ENCODE measurements at regions not wholly inside any gene's neighbourhood (a gene's known extent, or its start where the extent isn't known, plus 50 kb on each side); places are given as distances from the start of the nearest gene placed in this dataset.

- DNase-seq (ENCODE audit: low spot score) = no peak
- TF ChIP-seq CTCF (IDR thresholded peaks at IDR 0.05) = no peak
- no peak overlapping the region for H3K27ac Mint-ChIP-seq (ENCODE audit: unreplicated experiment)
- H3K27me3 Mint-ChIP-seq (ENCODE audit: low read depth) = peaks cover 10% of the 10 kb centered on the region
- peaks cover 2% of the 10 kb centered on the region for H3K9me3 Mint-ChIP-seq (ENCODE audit: low read depth)
- peaks cover 31% of the 10 kb centered on the region for H3K4me1 Mint-ChIP-seq (ENCODE audit: low read depth)
- H3K4me3 Mint-ChIP-seq (ENCODE audit: unreplicated experiment) = no peak overlapping the region
- H3K36me3 Mint-ChIP-seq (ENCODE audit: low read depth) = no peaks in the 10 kb centered on the region
Observed at GRCh38 chr11:112529071-112529470, 268.4 kb upstream of the PLET1 start.

- H3K4me3 Mint-ChIP-seq (ENCODE audit: unreplicated experiment) = no peak overlapping the region
- no peak for TF ChIP-seq CTCF (IDR thresholded peaks at IDR 0.05)
- DNase-seq (ENCODE audit: low spot score) = no peak
- peaks cover 35% of the 10 kb centered on the region for H3K27me3 Mint-ChIP-seq (ENCODE audit: low read depth)
- H3K9me3 Mint-ChIP-seq (ENCODE audit: low read depth) = peaks cover 2% of the 10 kb centered on the region
- no peak overlapping the region for H3K27ac Mint-ChIP-seq (ENCODE audit: unreplicated experiment)
- H3K36me3 Mint-ChIP-seq (ENCODE audit: low read depth) = no peaks in the 10 kb centered on the region
- peaks cover 4% of the 10 kb centered on the region for H3K4me1 Mint-ChIP-seq (ENCODE audit: low read depth)
Observed at GRCh38 chr11:112532506-112532905, 271.8 kb upstream of the PLET1 start.

- Mint-ChIP-seq H3K27ac (ENCODE audit: unreplicated experiment) (no peak overlapping the region), H3K27me3 (ENCODE audit: low read depth) (peaks cover 35% of the 10 kb centered on the region), H3K36me3 (ENCODE audit: low read depth) (no peaks in the 10 kb centered on the region), H3K4me3 (ENCODE audit: unreplicated experiment) (no peak overlapping the region), H3K9me3 (ENCODE audit: low read depth) (peaks cover 2% of the 10 kb centered on the region), H3K4me1 (ENCODE audit: low read depth) (peaks cover 2% of the 10 kb centered on the region)
- no peak for DNase-seq (ENCODE audit: low spot score)
- TF ChIP-seq CTCF (IDR thresholded peaks at IDR 0.05) = no peak
Observed at GRCh38 chr11:112533682-112534081, 273.0 kb upstream of the PLET1 start.

- no peak for TF ChIP-seq CTCF (IDR thresholded peaks at IDR 0.05)
- Mint-ChIP-seq H3K4me1 (ENCODE audit: low read depth) (peaks cover 6% of the 10 kb centered on the region), H3K36me3 (ENCODE audit: low read depth) (no peaks in the 10 kb centered on the region), H3K9me3 (ENCODE audit: low read depth) (peaks cover 2% of the 10 kb centered on the region), H3K27me3 (ENCODE audit: low read depth) (peaks cover 35% of the 10 kb centered on the region), H3K27ac (ENCODE audit: unreplicated experiment) (no peak overlapping the region), H3K4me3 (ENCODE audit: unreplicated experiment) (no peak overlapping the region)
- DNase-seq (ENCODE audit: low spot score) = no peak
Observed at GRCh38 chr11:112534208-112534607, 273.5 kb upstream of the PLET1 start.

- H3K36me3 Mint-ChIP-seq (ENCODE audit: low read depth) = no peaks in the 10 kb centered on the region
- H3K4me1 Mint-ChIP-seq (ENCODE audit: low read depth) = peaks cover 13% of the 10 kb centered on the region
- no peak overlapping the region for H3K4me3 Mint-ChIP-seq (ENCODE audit: unreplicated experiment)
- H3K27ac Mint-ChIP-seq (ENCODE audit: unreplicated experiment) = no peak overlapping the region
- no peaks in the 10 kb centered on the region for H3K9me3 Mint-ChIP-seq (ENCODE audit: low read depth)
- TF ChIP-seq CTCF (IDR thresholded peaks at IDR 0.05) = no peak
- DNase-seq (ENCODE audit: low spot score) = no peak
- H3K27me3 Mint-ChIP-seq (ENCODE audit: low read depth) = peaks cover 37% of the 10 kb centered on the region
Observed at GRCh38 chr11:112537026-112537425, 276.4 kb upstream of the PLET1 start.

Data from chondrocyte (in vitro differentiated cells).